ENCODE measurements at regions not wholly inside any gene's neighbourhood (a gene's known extent, or its start where the extent isn't known, plus 50 kb on each side); places are given as distances from the start of the nearest gene placed in this dataset.
"Not testable (repeated sequence)": the region's sequence is repeated elsewhere in the genome, so short reads cannot be mapped to it uniquely, and the experiment has no call there.

- Mint-ChIP-seq H3K27ac (no peak overlapping the region), H3K4me3 (no peak overlapping the region), H3K27me3 (no peaks in the 10 kb centered on the region), H3K4me1 (no peaks in the 10 kb centered on the region), H3K36me3 (no peaks in the 10 kb centered on the region), H3K9me3 (peaks cover 2% of the 10 kb centered on the region)
- CTCF ChIA-PET = no interaction called here
- no peak for DNase-seq
Observed at GRCh38 chr7:91405092-91405788, 141.0 kb downstream of the FZD1 start.

GRCh38 chr7:91405873-91406272 lies 141.6 kb downstream of the FZD1 start:
- H3K27ac Mint-ChIP-seq, H3K27me3 Mint-ChIP-seq, DNase-seq, H3K9me3 Mint-ChIP-seq, H3K4me1 Mint-ChIP-seq, CTCF ChIA-PET, H3K4me3 Mint-ChIP-seq, H3K36me3 Mint-ChIP-seq: not testable (repeated sequence)

- H3K9me3 Mint-ChIP-seq = no peaks in the 10 kb centered on the region
- no peak overlapping the region for H3K4me3 Mint-ChIP-seq
- CTCF ChIA-PET = no interaction called here
- no peaks in the 10 kb centered on the region for H3K4me1 Mint-ChIP-seq
- no peaks in the 10 kb centered on the region for H3K36me3 Mint-ChIP-seq
- no peak overlapping the region for H3K27ac Mint-ChIP-seq
- DNase-seq = no peak
- H3K27me3 Mint-ChIP-seq = no peaks in the 10 kb centered on the region
Observed at GRCh38 chr7:91407942-91408341, 143.7 kb downstream of the FZD1 start.

GRCh38 chr7:91408388-91409154 lies 144.3 kb downstream of the FZD1 start:
- DNase-seq = no peak
- Mint-ChIP-seq H3K9me3 (no peaks in the 10 kb centered on the region), H3K27me3 (no peaks in the 10 kb centered on the region), H3K27ac (no peak overlapping the region), H3K36me3 (no peaks in the 10 kb centered on the region), H3K4me3 (no peak overlapping the region), H3K4me1 (no peaks in the 10 kb centered on the region)
- CTCF ChIA-PET = no interaction called here

- Mint-ChIP-seq H3K27me3 (no peaks in the 10 kb centered on the region), H3K9me3 (no peaks in the 10 kb centered on the region), H3K4me1 (no peaks in the 10 kb centered on the region), H3K4me3 (no peak overlapping the region), H3K27ac (no peak overlapping the region), H3K36me3 (no peaks in the 10 kb centered on the region)
- CTCF ChIA-PET = no interaction called here
- no peak for DNase-seq
Observed at GRCh38 chr7:91411060-91411459, 146.8 kb downstream of the FZD1 start.

GRCh38 chr7:91412298-91412697 lies 148.1 kb downstream of the FZD1 start:
- H3K27me3 Mint-ChIP-seq = no peaks in the 10 kb centered on the region
- H3K9me3 Mint-ChIP-seq = no peaks in the 10 kb centered on the region
- no peaks in the 10 kb centered on the region for H3K36me3 Mint-ChIP-seq
- no peaks in the 10 kb centered on the region for H3K4me1 Mint-ChIP-seq
- H3K27ac Mint-ChIP-seq = no peak overlapping the region
- CTCF ChIA-PET = no interaction called here
- DNase-seq = no peak
- H3K4me3 Mint-ChIP-seq = no peak overlapping the region

- Mint-ChIP-seq H3K4me1 (no peaks in the 10 kb centered on the region), H3K36me3 (no peaks in the 10 kb centered on the region), H3K4me3 (no peak overlapping the region), H3K27ac (no peak overlapping the region), H3K9me3 (no peaks in the 10 kb centered on the region), H3K27me3 (no peaks in the 10 kb centered on the region)
- no peak for DNase-seq
- CTCF ChIA-PET = no interaction called here
Observed at GRCh38 chr7:91414734-91415133, 150.5 kb downstream of the FZD1 start.

GRCh38 chr7:91416155-91416865 lies 152.1 kb downstream of the FZD1 start:
- H3K9me3 Mint-ChIP-seq = no peaks in the 10 kb centered on the region

GRCh38 chr7:91420606-91421005 lies 156.4 kb downstream of the FZD1 start:
- no peak overlapping the region for H3K27ac Mint-ChIP-seq
- H3K4me3 Mint-ChIP-seq = no peak overlapping the region
- no peaks in the 10 kb centered on the region for H3K4me1 Mint-ChIP-seq
- no peaks in the 10 kb centered on the region for H3K9me3 Mint-ChIP-seq
- no peaks in the 10 kb centered on the region for H3K36me3 Mint-ChIP-seq
- CTCF ChIA-PET = no interaction called here
- no peaks in the 10 kb centered on the region for H3K27me3 Mint-ChIP-seq
- DNase-seq = no peak

More at GRCh38 chr7:91416155-91416865, 152.1 kb downstream of the FZD1 start:
- H3K36me3 Mint-ChIP-seq = no peaks in the 10 kb centered on the region
- CTCF ChIA-PET = no interaction called here
- no peaks in the 10 kb centered on the region for H3K4me1 Mint-ChIP-seq
- DNase-seq = no peak
- H3K4me3 Mint-ChIP-seq = no peak overlapping the region
- no peak overlapping the region for H3K27ac Mint-ChIP-seq
- H3K27me3 Mint-ChIP-seq = no peaks in the 10 kb centered on the region

- Mint-ChIP-seq H3K9me3 (no peaks in the 10 kb centered on the region), H3K36me3 (no peaks in the 10 kb centered on the region), H3K4me3 (no peak overlapping the region), H3K27me3 (no peaks in the 10 kb centered on the region), H3K4me1 (no peaks in the 10 kb centered on the region), H3K27ac (no peak overlapping the region)
- CTCF ChIA-PET = no interaction called here
- DNase-seq = no peak
Observed at GRCh38 chr7:91421018-91421417, 156.8 kb downstream of the FZD1 start.

- no peak for DNase-seq
- H3K27me3 Mint-ChIP-seq = no peaks in the 10 kb centered on the region
- H3K27ac Mint-ChIP-seq = no peak overlapping the region
- H3K4me1 Mint-ChIP-seq = no peaks in the 10 kb centered on the region
- CTCF ChIA-PET = no interaction called here
- no peaks in the 10 kb centered on the region for H3K9me3 Mint-ChIP-seq
- H3K4me3 Mint-ChIP-seq = no peak overlapping the region
- no peaks in the 10 kb centered on the region for H3K36me3 Mint-ChIP-seq
Observed at GRCh38 chr7:91424371-91424770, 160.1 kb downstream of the FZD1 start.

- Mint-ChIP-seq H3K4me3 (no peak overlapping the region), H3K27ac (no peak overlapping the region), H3K4me1 (no peaks in the 10 kb centered on the region), H3K9me3 (no peaks in the 10 kb centered on the region), H3K36me3 (no peaks in the 10 kb centered on the region), H3K27me3 (no peaks in the 10 kb centered on the region)
- CTCF ChIA-PET = no interaction called here
- no peak for DNase-seq
Observed at GRCh38 chr7:91425149-91425548, 160.9 kb downstream of the FZD1 start.

- no peak for DNase-seq
- Mint-ChIP-seq H3K9me3 (no peaks in the 10 kb centered on the region), H3K4me1 (no peaks in the 10 kb centered on the region), H3K36me3 (no peaks in the 10 kb centered on the region), H3K27ac (no peak overlapping the region), H3K4me3 (no peak overlapping the region), H3K27me3 (no peaks in the 10 kb centered on the region)
- CTCF ChIA-PET = no interaction called here
Observed at GRCh38 chr7:91427051-91427450, 162.8 kb downstream of the FZD1 start.

- DNase-seq = no peak
- Mint-ChIP-seq H3K4me3 (no peak overlapping the region), H3K9me3 (peaks cover 3% of the 10 kb centered on the region), H3K36me3 (no peaks in the 10 kb centered on the region), H3K27ac (no peak overlapping the region), H3K4me1 (no peaks in the 10 kb centered on the region), H3K27me3 (no peaks in the 10 kb centered on the region)
- CTCF ChIA-PET = no interaction called here
Observed at GRCh38 chr7:91431601-91432000, 167.4 kb downstream of the FZD1 start.

- Mint-ChIP-seq H3K27me3 (no peaks in the 10 kb centered on the region), H3K4me1 (no peaks in the 10 kb centered on the region), H3K4me3 (no peak overlapping the region), H3K36me3 (no peaks in the 10 kb centered on the region), H3K27ac (no peak overlapping the region), H3K9me3 (peaks cover 6% of the 10 kb centered on the region)
- CTCF ChIA-PET = no interaction called here
- DNase-seq = no peak
Observed at GRCh38 chr7:91434836-91435235, 170.6 kb downstream of the FZD1 start.

Measured in activated naive CD4-positive, alpha-beta T cell treated with anti-CD3 and anti-CD28 coated beads, Interleukin-2, amount 10 ng/mL, durations not matched to agents 7 days and 5 days (primary cell).